IPS DF 6.9 (cell line): ENCODE measurements at regions not wholly inside any gene's neighbourhood (a gene's known extent, or its start where the extent isn't known, plus 50 kb on each side); places are given as distances from the start of the nearest gene placed in this dataset.

ENCODE experiments used
- DNase-seq: peaks from one replicate; pipeline ENCODE4 v3.0.0-alpha.2; 2013; ENCODE audit warnings: low read depth, low spot score
- H3K27ac ChIP-seq: one replicate; pipeline ENCODE4 v1.5.1; 2013; ENCODE audit warnings: low read length, control low read depth
- H3K27me3 ChIP-seq: 2 replicates; pipeline ENCODE4 v1.6.1; 2013; ENCODE audit warnings: mild to moderate bottlenecking, low read length; ENCODE audit not compliant: control insufficient read depth, insufficient read depth
- H3K36me3 ChIP-seq: 2 replicates; pipeline ENCODE4 v1.6.1; 2013; ENCODE audit warnings: low read length; ENCODE audit not compliant: control insufficient read depth, insufficient read depth
- H3K4me1 ChIP-seq: 2 replicates; pipeline ENCODE4 v1.6.1; 2013; ENCODE audit warnings: low read length; ENCODE audit not compliant: control insufficient read depth, insufficient read depth
- H3K4me3 ChIP-seq: 2 replicates; pipeline ENCODE4 v1.5.1; 2013; ENCODE audit warnings: mild to moderate bottlenecking, low read length
- H3K9me3 ChIP-seq: 2 replicates; pipeline ENCODE4 v1.6.1; 2013; ENCODE audit warnings: low read length, inconsistent platforms; ENCODE audit not compliant: control insufficient read depth, insufficient read depth
- WGBS: extraction: QIAGEN DNeasy Blood & Tissue Kit; methylation state at CpG from one replicate; pipeline ENCODE4 v1.1.7; 2013; ENCODE audit warnings: mixed read lengths, missing lambda C conversion rate; ENCODE audit not compliant: insufficient read length, insufficient coverage; 5-methylcytosine and 5-hydroxymethylcytosine counted together

DNA sequence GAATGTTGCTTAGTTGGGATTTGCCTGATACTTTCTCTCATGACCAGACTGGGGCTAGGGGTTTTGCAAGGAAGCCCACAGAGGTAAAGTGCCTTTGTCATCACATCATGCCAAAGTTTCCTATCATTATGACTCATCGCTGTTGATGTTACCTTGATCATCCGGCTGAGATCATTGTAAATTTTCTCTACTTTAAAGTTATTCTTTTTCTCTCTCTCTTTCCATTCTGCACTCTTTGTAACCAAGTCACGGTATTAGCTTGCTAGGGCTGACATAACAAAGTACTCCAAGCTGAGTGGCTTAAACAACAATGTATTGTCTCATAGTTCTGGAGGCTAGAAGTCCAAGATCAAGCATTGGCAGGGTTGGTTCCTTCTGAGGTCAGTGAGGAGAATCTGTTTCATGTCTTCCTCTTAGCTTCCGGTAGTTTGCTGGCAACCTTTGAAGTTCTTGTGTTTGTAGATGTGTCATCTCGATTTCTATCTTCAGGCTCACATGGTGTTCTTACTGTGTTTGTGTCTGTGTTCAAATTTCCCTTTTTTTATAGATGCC lies 113.0 kb downstream of the DTHD1 start:
- H3K9me3 ChIP-seq = no peaks in the 10 kb centered on the region
- DNase-seq = no peak
- H3K4me3 ChIP-seq = no peak overlapping the region
- H3K36me3 ChIP-seq = no peaks in the 10 kb centered on the region
- WGBS = no CpG with 5 or more reads among the region's 5 CpGs
- no peaks in the 10 kb centered on the region for H3K4me1 ChIP-seq
- no peak overlapping the region for H3K27ac ChIP-seq
- no peaks in the 10 kb centered on the region for H3K27me3 ChIP-seq

DNA sequence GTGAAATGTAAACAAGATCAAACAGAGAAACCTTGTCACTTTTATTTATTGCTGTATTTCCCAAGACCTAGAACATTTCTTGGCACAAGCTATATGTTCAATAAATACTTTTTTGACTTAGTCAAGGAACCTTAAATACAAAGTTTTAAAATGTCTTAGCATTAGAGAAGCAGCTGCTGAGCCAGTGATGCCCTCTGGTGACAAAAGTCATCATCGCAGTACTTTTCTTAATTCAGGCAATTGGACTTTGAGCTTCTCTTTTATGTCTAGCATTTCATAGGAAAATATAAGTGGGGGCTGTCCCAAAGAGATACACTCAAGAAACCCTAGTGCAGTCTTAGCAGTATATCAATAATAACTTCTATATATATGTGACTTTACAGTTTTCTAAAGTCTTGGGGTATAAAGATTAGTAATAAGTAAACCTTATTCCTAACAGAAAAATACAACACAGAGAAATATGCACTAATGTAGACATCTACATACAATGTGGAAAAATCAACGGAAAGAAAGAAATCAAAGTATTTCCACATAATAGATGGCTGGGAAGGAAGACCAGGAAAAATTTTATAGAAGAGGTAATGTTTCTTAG lies 118.4 kb downstream of the DTHD1 start:
- no CpG with 5 or more reads among the region's 2 CpGs for WGBS

DNA sequence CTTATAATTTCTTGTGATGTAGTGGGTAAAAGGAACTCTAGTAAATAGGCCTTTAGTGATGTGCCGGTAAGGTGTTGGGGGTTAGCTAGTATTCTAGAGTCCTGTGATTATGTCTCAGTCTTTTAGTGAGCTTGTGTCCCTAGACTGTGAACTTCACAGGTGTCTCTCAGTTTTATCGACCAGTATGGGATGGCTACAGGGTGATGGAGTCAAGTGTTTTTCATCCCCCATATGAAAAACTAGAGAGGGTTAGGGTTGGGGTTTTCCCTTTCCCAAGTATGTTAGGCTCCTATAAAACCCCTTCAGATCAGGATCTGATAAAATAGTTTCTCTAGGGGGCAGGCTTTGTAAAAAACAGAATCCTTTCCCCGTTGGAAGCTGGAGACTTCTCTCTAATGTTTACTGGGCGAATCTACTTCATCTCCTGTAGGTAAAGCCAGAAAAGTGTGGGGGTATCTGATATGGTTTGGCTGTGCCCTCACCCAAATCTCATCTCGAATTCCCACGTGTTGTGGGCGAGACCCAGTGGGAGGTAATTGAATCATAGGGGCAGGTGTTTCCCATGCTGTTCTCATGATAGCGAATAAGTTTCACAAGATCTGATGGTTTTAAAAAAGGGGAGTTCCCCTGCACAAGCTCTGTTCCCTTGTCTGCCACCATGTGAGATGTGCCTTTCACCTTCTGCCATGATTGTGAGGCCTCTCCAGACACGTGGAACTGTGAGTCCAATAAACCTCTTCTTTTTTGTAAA lies 120.8 kb downstream of the DTHD1 start:
- H3K4me1 ChIP-seq = no peaks in the 10 kb centered on the region
- no peaks in the 10 kb centered on the region for H3K36me3 ChIP-seq
- no peaks in the 10 kb centered on the region for H3K27me3 ChIP-seq
- no peak overlapping the region for H3K27ac ChIP-seq
- DNase-seq = no peak
- H3K4me3 ChIP-seq = no peak overlapping the region
- WGBS = no CpG with 5 or more reads among the region's 9 CpGs
- H3K9me3 ChIP-seq = no peaks in the 10 kb centered on the region

More for the DNA sequence above, 118.4 kb downstream of the DTHD1 start:
- no peaks in the 10 kb centered on the region for H3K4me1 ChIP-seq
- no peaks in the 10 kb centered on the region for H3K9me3 ChIP-seq
- no peak overlapping the region for H3K4me3 ChIP-seq
- H3K27ac ChIP-seq = no peak overlapping the region
- no peaks in the 10 kb centered on the region for H3K36me3 ChIP-seq
- no peaks in the 10 kb centered on the region for H3K27me3 ChIP-seq
- DNase-seq = no peak

DNA sequence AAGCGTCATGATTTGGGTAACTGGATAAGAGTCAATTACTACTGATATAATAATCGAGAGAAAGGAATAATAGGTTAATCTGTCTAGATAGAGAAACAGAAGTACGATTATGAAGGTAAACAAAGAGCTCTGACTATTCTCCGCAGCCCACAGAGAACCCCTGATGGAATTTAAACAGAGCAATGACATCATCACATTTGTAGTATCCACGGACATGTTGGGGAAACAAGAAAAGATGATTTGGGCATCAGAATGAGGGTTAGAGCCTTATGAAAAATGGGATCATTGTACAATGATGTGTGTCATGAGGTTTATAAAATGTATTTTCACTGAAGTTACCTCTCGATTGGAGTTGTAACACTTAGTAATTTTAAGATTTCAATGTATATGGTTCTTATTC lies 129.9 kb downstream of the DTHD1 start:
- Histone ChIP-seq H3K4me3 (no peak overlapping the region), H3K9me3 (no peaks in the 10 kb centered on the region), H3K27me3 (no peaks in the 10 kb centered on the region), H3K4me1 (no peaks in the 10 kb centered on the region), H3K36me3 (no peaks in the 10 kb centered on the region), H3K27ac (no peak overlapping the region)
- WGBS = 100% methylated on average over 1 of the region's 6 CpGs
- DNase-seq = no peak

DNA sequence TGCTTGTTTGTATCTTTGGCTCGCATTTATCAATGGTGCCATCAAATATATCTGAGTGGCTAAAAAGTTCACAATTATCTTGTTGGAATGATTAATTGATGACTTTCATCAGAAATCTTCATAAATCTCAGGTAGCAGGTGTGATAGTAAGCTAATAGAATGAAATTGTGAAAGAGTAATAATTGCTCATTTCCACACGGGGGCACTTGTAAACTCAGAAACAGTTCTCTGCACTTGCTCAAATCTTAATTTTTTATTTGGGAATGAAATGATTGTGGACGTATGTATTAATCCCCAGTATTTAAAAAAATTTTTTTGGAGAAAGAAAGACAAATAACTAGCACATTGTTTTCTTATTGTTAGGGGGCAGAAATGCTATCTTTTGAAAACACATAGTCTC lies 132.8 kb downstream of the DTHD1 start:
- H3K27me3 ChIP-seq = no peaks in the 10 kb centered on the region
- no peaks in the 10 kb centered on the region for H3K9me3 ChIP-seq
- no peak overlapping the region for H3K4me3 ChIP-seq
- DNase-seq = no peak
- H3K36me3 ChIP-seq = no peaks in the 10 kb centered on the region
- WGBS = no CpG with 5 or more reads among the region's 3 CpGs
- no peak overlapping the region for H3K27ac ChIP-seq
- H3K4me1 ChIP-seq = no peaks in the 10 kb centered on the region

DNA sequence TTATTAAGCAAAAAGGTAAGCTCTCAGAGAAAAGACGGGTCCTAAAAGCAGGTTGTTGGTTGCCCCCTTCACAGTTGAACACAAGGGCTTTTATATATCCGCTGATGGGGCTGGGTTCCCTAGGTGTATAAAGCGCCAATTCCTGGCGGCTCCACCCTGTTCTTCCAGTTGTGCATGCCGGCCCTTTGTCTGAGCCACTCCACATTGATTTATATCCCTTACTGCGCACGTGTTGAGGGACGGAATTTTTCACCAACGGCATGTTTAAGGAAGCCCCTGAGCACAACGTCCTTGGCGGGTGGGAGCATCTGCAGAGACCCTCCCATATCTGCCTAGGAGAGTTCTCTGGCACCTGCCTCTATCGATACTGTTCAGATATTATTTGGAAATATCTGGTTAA lies 135.7 kb downstream of the DTHD1 start:
- Histone ChIP-seq H3K4me3 (no peak overlapping the region), H3K27ac (no peak overlapping the region), H3K4me1 (no peaks in the 10 kb centered on the region), H3K9me3 (no peaks in the 10 kb centered on the region), H3K36me3 (no peaks in the 10 kb centered on the region), H3K27me3 (no peaks in the 10 kb centered on the region)
- no peak for DNase-seq
- WGBS = no CpG with 5 or more reads among the region's 12 CpGs

DNA sequence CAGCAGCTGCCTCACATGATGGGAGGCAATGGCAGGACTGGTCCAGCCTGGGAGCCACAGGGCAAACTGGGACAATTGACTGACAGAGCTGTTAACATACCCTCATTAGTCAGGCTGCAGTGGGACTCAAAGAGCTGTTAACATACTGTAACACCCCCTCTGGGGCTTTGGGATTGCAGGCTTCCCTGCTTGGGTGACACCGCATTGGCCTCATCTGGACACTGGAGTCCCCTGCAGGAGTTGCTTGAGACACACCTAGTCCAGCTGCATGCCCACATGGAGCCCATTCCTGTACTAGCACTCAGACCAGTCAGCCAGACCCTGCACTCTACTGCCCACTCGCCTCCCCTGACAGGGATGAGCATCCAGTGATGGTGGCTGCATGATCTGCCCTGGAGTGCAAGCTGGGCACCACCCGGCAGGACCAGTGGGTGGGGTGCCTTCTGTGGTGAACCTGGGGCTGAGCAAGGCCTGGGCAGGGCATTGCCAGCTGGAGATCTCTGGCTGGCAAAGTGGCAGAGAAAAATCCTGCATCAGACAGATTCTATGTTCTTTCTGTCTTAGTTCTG lies 138.8 kb downstream of the DTHD1 start:
- no peaks in the 10 kb centered on the region for H3K27me3 ChIP-seq
- no peaks in the 10 kb centered on the region for H3K9me3 ChIP-seq
- no peak overlapping the region for H3K4me3 ChIP-seq
- WGBS = no CpG with 5 or more reads among the region's 3 CpGs
- no peak for DNase-seq
- H3K27ac ChIP-seq = no peak overlapping the region
- H3K36me3 ChIP-seq = no peaks in the 10 kb centered on the region
- H3K4me1 ChIP-seq = peaks cover 1% of the 10 kb centered on the region; the same call in 1 of the 2 replicates

DNA sequence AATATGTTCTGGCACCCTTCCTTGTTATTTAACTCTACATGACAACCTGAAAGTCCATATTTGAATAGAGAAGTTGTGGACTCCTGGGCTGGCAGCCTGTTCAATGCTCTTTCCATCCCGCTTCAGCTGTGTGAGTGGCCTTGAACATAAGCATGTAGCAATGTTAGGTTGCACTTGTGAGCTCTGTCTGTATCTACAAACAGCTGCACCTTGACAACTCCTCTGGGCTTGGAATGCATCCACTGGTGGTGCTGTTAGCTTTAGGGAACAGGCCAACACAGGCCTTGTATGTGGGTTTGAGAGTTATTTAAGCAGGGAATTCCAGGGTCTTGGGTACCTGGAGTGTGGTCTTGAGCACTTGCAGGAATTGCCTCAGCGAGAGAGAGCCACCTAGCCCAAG lies 141.2 kb downstream of the DTHD1 start:
- H3K27ac ChIP-seq = no peak overlapping the region
- H3K4me3 ChIP-seq = no peak overlapping the region
- H3K9me3 ChIP-seq = no peaks in the 10 kb centered on the region
- no peaks in the 10 kb centered on the region for H3K36me3 ChIP-seq
- no peak for DNase-seq
- no peaks in the 10 kb centered on the region for H3K27me3 ChIP-seq
- no CpG with 5 or more reads among the region's 2 CpGs for WGBS
- H3K4me1 ChIP-seq = peaks cover 1% of the 10 kb centered on the region; the same call in 1 of the 2 replicates

DNA sequence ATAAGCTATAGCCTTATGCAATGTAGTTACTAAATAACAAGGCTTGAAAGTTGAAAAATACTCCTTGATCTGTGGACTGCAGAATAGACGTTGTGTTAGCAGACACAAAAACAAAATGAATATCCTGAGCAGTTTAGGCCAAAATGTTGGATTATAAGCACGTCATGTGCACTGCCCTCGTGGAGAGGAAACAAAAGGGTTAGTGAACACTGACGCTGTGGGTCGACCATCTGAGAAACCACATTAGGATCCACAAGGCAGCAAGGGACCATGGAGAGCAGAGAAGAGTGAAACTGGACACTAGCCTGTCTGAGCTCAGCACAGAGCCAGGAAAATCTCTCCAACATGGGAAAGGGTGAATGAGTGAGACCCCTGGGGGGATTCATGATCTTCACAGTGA lies 145.3 kb downstream of the DTHD1 start:
- Histone ChIP-seq H3K9me3 (no peaks in the 10 kb centered on the region), H3K27me3 (no peaks in the 10 kb centered on the region), H3K4me1 (peaks cover 1% of the 10 kb centered on the region; the same call in 1 of the 2 replicates), H3K4me3 (no peak overlapping the region), H3K27ac (no peak overlapping the region), H3K36me3 (no peaks in the 10 kb centered on the region)
- no peak for DNase-seq
- no CpG with 5 or more reads among the region's 5 CpGs for WGBS

DNA sequence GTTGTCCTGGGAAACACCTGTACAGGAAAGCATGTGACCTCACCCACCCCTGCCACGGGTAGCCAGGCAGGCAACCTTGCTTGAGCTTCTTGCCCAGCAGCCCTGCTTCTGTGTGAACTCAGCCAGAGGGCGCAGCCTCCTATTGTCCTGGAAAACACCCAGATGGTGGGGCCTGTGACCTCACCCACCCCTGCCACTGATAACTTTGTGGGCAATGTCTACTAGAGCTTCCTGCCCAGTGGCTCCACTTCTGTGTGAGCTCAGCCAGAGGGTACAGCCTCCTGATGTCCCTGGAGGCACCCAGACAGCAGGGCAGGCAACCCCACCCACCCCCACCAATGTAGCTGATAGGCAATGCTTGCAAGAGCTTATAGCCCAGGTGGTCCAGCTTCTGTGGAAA lies 146.3 kb downstream of the DTHD1 start:
- no CpG with 5 or more reads among the region's 2 CpGs for WGBS
- DNase-seq = no peak

More for the DNA sequence above, 146.3 kb downstream of the DTHD1 start:
- H3K4me1 ChIP-seq = no peaks in the 10 kb centered on the region
- no peak overlapping the region for H3K27ac ChIP-seq
- H3K27me3 ChIP-seq = no peaks in the 10 kb centered on the region
- H3K4me3 ChIP-seq = no peak overlapping the region
- no peaks in the 10 kb centered on the region for H3K9me3 ChIP-seq
- H3K36me3 ChIP-seq = no peaks in the 10 kb centered on the region
